Head of caudate nucleus (tissue), 42 donors: ENCODE measurements at regions not wholly inside any gene's neighbourhood (a gene's known extent, or its start where the extent isn't known, plus 50 kb on each side); places are given as distances from the start of the nearest gene placed in this dataset.

ENCODE experiments used
- DNase-seq, 42 donors: peaks; one replicate each; pipeline versions ENCODE4 v3.0.0 to v3.0.0-alpha.2; 2020 to 2021; ENCODE audit warnings: mixed read lengths in 7 of 42
- intact Hi-C: fragments of 100-400 bp; cut with DNase I; formaldehyde crosslinking; loops from one replicate; pipeline ENCODE4 v1.15.0; 2022

GRCh38 chr2:209368914-209369313, 54.9 kb upstream of the MAP2 start:
- DNase-seq = no peak
- intact Hi-C loops = no loop called here

DNA sequence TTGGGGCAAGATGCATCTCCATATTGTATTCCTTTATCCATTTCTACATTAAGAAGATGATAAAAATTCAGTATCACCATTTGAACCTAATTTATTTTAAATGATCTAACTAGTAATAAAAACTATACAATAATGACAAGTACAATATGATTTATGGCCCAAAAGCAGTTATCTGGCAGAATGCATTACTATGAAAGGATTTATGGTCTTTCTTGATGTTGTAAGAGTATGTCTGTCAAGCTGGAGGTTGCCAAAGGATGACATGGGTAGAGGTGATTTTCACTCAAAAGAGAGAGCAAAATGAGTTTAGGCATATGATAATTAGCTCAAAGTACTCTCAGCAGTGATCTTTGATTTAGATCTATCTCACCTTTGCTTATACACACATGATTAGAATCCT, 54.2 kb upstream of the MAP2 start:
- intact Hi-C loops = no loop called here
- DNase-seq = no peak

DNA sequence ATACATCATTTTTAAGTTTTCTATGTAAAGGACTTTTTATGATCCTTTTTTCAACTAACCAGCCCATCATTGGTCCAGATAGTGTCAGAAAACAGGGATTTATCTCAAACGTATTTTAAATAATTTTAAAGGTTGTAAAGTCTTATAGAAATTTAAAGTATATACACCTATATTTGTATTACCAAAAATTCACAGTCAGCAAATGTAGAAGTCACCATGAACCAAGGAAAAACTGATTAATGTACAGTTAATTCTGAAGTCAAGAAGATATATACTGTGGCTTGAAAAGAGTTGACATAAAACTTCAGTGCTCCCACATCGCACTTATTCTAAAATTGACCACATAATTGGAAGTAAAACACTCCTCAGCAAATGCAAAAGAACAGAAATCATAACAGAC, 52.4 kb upstream of the MAP2 start:
- DNase-seq = no peak
- intact Hi-C loops = no loop called here
